T-cell (primary cell): ENCODE measurements at regions not wholly inside any gene's neighbourhood (a gene's known extent, or its start where the extent isn't known, plus 50 kb on each side); places are given as distances from the start of the nearest gene placed in this dataset.
"Not testable (repeated sequence)": the region's sequence is repeated elsewhere in the genome, so short reads cannot be mapped to it uniquely, and the experiment has no call there.

Experiments used
- ATAC-seq, 4 experiments: fragments of 200-7000 bp in 3 of 4; fragments of 150-1000 bp in 1 of 4; cut with Tn5 transposase; replicated peaks in 1 of 4; 1 replicate in 3 of 4; 2 replicates in 1 of 4; pipeline ENCODE4 v1.10.0; 2021; ENCODE audit warnings: moderate library complexity in 3 of 4, mild to moderate bottlenecking in 2 of 4, moderate number of reproducible peaks in 1 of 4
- CTCF ChIA-PET, 2 donors: fragments of 300-600 bp; sonication (Branson Sonifier 250); formaldehyde crosslinking; loops; one replicate each; lab custom pipeline; 2022; ENCODE audit warnings: antibody characterized with exemption in 2 of 2; lab: Charles Lee
- POLR2A ChIA-PET, 2 donors: fragments of 300-600 bp; sonication (Branson Sonifier 250); formaldehyde crosslinking; loops; one replicate each; lab custom pipeline; 2022; ENCODE audit warnings: antibody characterized with exemption in 2 of 2; lab: Charles Lee
- DNase-seq, 35 experiments: peaks; one replicate each; pipeline versions ENCODE4 v3.0.0 to v3.0.0-alpha.2; 2013 to 2023
- H3K27ac ChIP-seq: one replicate; pipeline ENCODE4 v1.5.1; 2013; ENCODE audit warnings: low read length
- H3K27me3 ChIP-seq, 2 experiments: replicated peaks in 1 of 2; 1 replicate in 1 of 2; 2 replicates in 1 of 2; pipeline versions ENCODE4 v1.6.1 to v1.7.0; 2013; ENCODE audit warnings: low read length in 1 of 2, mixed read lengths in 1 of 2; ENCODE audit not compliant: control insufficient read depth in 2 of 2, insufficient read depth in 2 of 2; ENCODE audit errors: extremely low read depth in 1 of 2
- H3K36me3 ChIP-seq, 2 donors: 1 replicate in 1 of 2; 2 replicates in 1 of 2; pipeline versions ENCODE4 v1.6.1 to v1.7.0; 2013; ENCODE audit warnings: low read length in 1 of 2; ENCODE audit not compliant: control insufficient read depth in 2 of 2, insufficient read depth in 1 of 2; ENCODE audit errors: extremely low read depth in 1 of 2
- H3K4me1 ChIP-seq, 2 experiments: 1 replicate in 1 of 2; 2 replicates in 1 of 2; pipeline versions ENCODE4 v1.6.1 to v1.7.0; 2013; ENCODE audit warnings: low read length in 2 of 2, mixed read lengths in 1 of 2; ENCODE audit not compliant: insufficient read depth in 2 of 2, control insufficient read depth in 1 of 2; ENCODE audit errors: extremely low read depth in 1 of 2
- H3K4me3 ChIP-seq, 2 donors: 1 replicate in 1 of 2; 2 replicates in 1 of 2; pipeline versions ENCODE4 v1.5.1 to v1.7.0; 2013; ENCODE audit warnings: mild to moderate bottlenecking in 2 of 2, low read length in 1 of 2, moderate library complexity in 1 of 2; ENCODE audit not compliant: control insufficient read depth in 1 of 2; ENCODE audit errors: extremely low read depth in 1 of 2
- H3K9me3 ChIP-seq: 2 replicates; pipeline ENCODE4 v1.7.0; 2013
- H3K27ac Mint-ChIP-seq, 2 donors: one replicate each; pipeline ENCODE4 v1.8.0; 2020 to 2021; ENCODE audit warnings: mild to moderate bottlenecking in 2 of 2, mixed read lengths in 2 of 2
- H3K27me3 Mint-ChIP-seq, 2 donors: one replicate each; pipeline ENCODE4 v1.8.0; 2021 to 2022; ENCODE audit warnings: mixed read lengths in 2 of 2
- H3K36me3 Mint-ChIP-seq: one replicate; pipeline ENCODE4 v1.8.0; 2021; ENCODE audit warnings: mixed read lengths
- H3K4me1 Mint-ChIP-seq, 3 donors: one replicate each; pipeline ENCODE4 v1.8.0; 2020 to 2022; ENCODE audit warnings: mixed read lengths in 3 of 3, mild to moderate bottlenecking in 1 of 3
- H3K4me3 Mint-ChIP-seq, 3 donors: one replicate each; pipeline ENCODE4 v1.8.0; 2020 to 2022; ENCODE audit warnings: mild to moderate bottlenecking in 3 of 3, mixed read lengths in 3 of 3, moderate library complexity in 3 of 3
- H3K9me3 Mint-ChIP-seq, 3 donors: one replicate each; pipeline ENCODE4 v1.8.0; 2020 to 2022; ENCODE audit warnings: mixed read lengths in 3 of 3
- WGBS: methylation state at CpG from one replicate; pipeline ENCODE4 v1.1.5; 2013; ENCODE audit warnings: missing lambda C conversion rate; ENCODE audit not compliant: insufficient coverage; 5-methylcytosine and 5-hydroxymethylcytosine counted together

GRCh38 chr5:67984546-67984945 is 231.0 kb upstream of the PIK3R1 start:
- CTCF ChIA-PET = no interaction called here
- Histone ChIP-seq H3K4me1 (no peaks in the 10 kb centered on the region), H3K9me3 (no peaks in the 10 kb centered on the region), H3K4me3 (no peak overlapping the region), H3K36me3 (no peaks in the 10 kb centered on the region), H3K27me3 (no peaks in the 10 kb centered on the region), H3K27ac (no peak overlapping the region)
- no peak overlapping the region for H3K4me3 Mint-ChIP-seq
- no peaks in the 10 kb centered on the region for H3K36me3 Mint-ChIP-seq
- H3K27me3 Mint-ChIP-seq = no peaks in the 10 kb centered on the region
- H3K27ac Mint-ChIP-seq = no peak overlapping the region
- no peaks in the 10 kb centered on the region for H3K9me3 Mint-ChIP-seq
- POLR2A ChIA-PET = no interaction called here
- no peaks in the 10 kb centered on the region for H3K4me1 Mint-ChIP-seq
- ATAC-seq (no peak), DNase-seq (no peak)
- no CpG with 5 or more reads among the region's 2 CpGs for WGBS

DNA sequence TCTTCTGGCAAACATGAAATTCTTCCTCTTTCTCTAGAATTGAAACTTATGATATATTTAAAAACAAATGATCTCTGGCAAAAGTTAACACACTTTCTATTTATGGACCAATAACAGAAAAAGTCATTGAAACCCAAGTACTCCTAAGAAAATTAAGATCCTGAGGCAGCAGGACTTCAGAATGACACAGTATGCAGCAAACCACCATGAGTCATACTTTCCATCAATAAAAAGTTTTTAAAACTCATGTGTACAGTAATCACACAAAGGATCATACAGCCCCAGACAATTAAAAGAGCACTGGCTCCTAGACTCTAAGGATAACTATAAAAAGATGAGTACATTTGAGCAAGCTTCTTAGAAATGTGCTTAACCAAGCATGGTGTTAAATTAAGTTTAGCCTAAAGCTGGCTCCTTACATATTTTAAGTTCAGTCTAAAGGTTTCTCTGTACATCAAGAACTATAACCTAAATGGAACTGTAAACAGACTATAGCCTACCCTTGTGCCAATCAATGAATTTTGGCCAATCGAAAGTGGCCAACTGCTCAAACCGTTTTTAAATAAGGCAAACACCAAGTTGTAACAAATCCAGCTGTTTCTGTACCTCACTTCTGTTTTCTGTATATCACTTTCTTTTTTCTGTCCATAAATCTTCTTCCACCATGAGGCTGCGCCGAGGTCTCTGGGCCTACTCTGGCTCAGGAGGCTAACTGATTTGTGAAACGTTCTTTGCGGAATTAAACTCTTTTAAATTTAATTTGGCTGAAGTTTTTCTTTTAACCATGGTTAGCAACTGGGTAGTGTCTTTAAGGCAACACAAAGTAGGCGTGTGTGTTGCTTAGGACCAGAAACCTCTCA is 232.1 kb upstream of the PIK3R1 start:
- ChIA-PET POLR2A (no interaction called here), CTCF (no interaction called here)
- H3K27me3 ChIP-seq = no peaks in the 10 kb centered on the region
- no peaks in the 10 kb centered on the region for H3K27me3 Mint-ChIP-seq
- WGBS = 60% methylated on average over 2 of the region's 7 CpGs
- H3K4me3 ChIP-seq = no peak overlapping the region
- H3K9me3 ChIP-seq = no peaks in the 10 kb centered on the region
- no peaks in the 10 kb centered on the region for H3K36me3 Mint-ChIP-seq
- no peak overlapping the region for H3K27ac ChIP-seq
- H3K27ac Mint-ChIP-seq = no peak overlapping the region
- no peaks in the 10 kb centered on the region for H3K4me1 ChIP-seq
- no peaks in the 10 kb centered on the region for H3K9me3 Mint-ChIP-seq
- no peaks in the 10 kb centered on the region for H3K36me3 ChIP-seq
- H3K4me1 Mint-ChIP-seq = no peaks in the 10 kb centered on the region
- DNase-seq (no peak), ATAC-seq (no peak)
- no peak overlapping the region for H3K4me3 Mint-ChIP-seq

GRCh38 chr5:67982160-67982559 is 233.4 kb upstream of the PIK3R1 start:
- H3K36me3 ChIP-seq, DNase-seq, H3K27me3 ChIP-seq, H3K4me3 ChIP-seq, H3K9me3 ChIP-seq, H3K27ac ChIP-seq, ATAC-seq, H3K4me3 Mint-ChIP-seq, H3K27me3 Mint-ChIP-seq, H3K4me1 ChIP-seq, POLR2A ChIA-PET, H3K9me3 Mint-ChIP-seq, H3K27ac Mint-ChIP-seq, H3K36me3 Mint-ChIP-seq, CTCF ChIA-PET, H3K4me1 Mint-ChIP-seq: not testable (repeated sequence)
- WGBS = no CpG with 5 or more reads among the region's 4 CpGs

GRCh38 chr5:67978171-67978570 is 237.4 kb upstream of the PIK3R1 start:
- ATAC-seq (no peak), DNase-seq (no peak)
- H3K4me1 ChIP-seq = no peaks in the 10 kb centered on the region
- no peak overlapping the region for H3K4me3 ChIP-seq
- H3K27ac ChIP-seq = no peak overlapping the region
- no peaks in the 10 kb centered on the region for H3K9me3 ChIP-seq
- no peaks in the 10 kb centered on the region for H3K27me3 ChIP-seq
- Mint-ChIP-seq H3K27ac (no peak overlapping the region), H3K36me3 (no peaks in the 10 kb centered on the region), H3K9me3 (no peaks in the 10 kb centered on the region), H3K27me3 (no peaks in the 10 kb centered on the region), H3K4me3 (no peak overlapping the region), H3K4me1 (no peaks in the 10 kb centered on the region)
- H3K36me3 ChIP-seq = no peaks in the 10 kb centered on the region
- ChIA-PET CTCF (interaction anchor here in 1 of 2 donors (0.6 kb wide), 1 partner anchor 331 kb away, joined by 4 read pairs; no protein-coding TSS in a partner anchor), POLR2A (interaction anchor here in 1 of 2 donors (0.6 kb wide), 1 partner anchor 201 kb away, joined by 4 read pairs; no protein-coding TSS in a partner anchor)
- WGBS = no CpG with 5 or more reads among the region's 2 CpGs

DNA sequence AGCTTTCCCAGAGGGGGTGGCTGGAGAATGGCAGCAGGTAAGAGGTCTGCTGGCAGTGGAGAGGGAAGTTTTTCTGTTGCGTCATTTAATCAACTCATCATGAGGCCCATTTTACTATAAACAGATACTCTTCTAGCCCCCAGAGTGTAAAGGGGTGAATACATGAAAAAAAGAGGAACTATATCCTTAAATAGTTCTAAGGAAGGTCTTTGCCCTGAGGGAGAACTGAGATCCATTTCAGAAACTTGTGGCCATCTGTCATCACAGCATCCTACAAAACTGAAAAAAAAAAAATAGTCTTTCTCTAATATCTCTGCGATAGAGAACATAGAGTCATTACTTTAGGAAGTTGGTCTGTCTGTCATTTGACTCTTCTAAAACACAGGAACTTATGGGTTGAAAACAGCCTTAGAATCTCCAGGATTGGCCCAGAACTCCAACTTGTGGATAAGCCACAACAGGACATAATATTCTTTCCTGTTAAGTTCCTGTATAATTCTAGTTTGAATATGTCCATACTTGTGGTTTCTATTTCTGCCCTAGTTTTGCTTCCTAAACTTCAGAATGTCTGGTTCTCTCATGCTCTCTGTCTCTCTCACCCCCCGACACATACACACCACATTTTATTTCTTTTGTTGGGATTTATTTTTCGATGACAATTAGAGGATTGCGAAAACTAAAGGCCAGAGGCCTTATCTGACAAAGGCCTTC is 238.5 kb upstream of the PIK3R1 start:
- WGBS = 80% methylated on average over 1 of the region's 5 CpGs

DNA sequence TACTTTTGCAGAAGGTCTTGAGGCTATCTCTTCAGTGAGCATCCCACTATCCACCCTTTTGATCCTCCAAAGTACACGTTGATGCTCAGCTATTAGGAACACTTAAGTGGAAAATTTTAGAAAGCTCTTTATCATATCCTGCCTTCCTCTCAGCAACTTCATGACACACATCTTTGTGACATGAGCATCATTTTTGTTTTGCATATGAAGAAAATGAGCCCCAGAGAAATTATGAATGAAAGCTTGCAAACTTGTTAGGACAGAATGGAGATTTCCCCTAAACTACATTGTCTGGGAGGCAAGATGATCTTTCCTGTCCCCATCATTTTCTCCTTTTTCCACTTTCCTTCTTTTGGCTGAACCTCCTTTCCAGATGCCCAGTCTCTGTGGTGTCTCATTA is 239.4 kb upstream of the PIK3R1 start:
- no peaks in the 10 kb centered on the region for H3K4me1 Mint-ChIP-seq
- no CpG with 5 or more reads among the region's 1 CpG for WGBS
- no peaks in the 10 kb centered on the region for H3K27me3 Mint-ChIP-seq
- Histone ChIP-seq H3K4me3 (no peak overlapping the region), H3K27ac (no peak overlapping the region), H3K27me3 (no peaks in the 10 kb centered on the region), H3K36me3 (no peaks in the 10 kb centered on the region), H3K4me1 (no peaks in the 10 kb centered on the region), H3K9me3 (no peaks in the 10 kb centered on the region)
- ChIA-PET POLR2A (no interaction called here), CTCF (interaction anchor here in 1 of 2 donors (0.6 kb wide), 1 partner anchor 1862 kb away, joined by 3 read pairs; no protein-coding TSS in a partner anchor)
- no peak overlapping the region for H3K27ac Mint-ChIP-seq
- H3K9me3 Mint-ChIP-seq = no peaks in the 10 kb centered on the region
- ATAC-seq (no peak), DNase-seq (no peak)
- no peaks in the 10 kb centered on the region for H3K36me3 Mint-ChIP-seq
- H3K4me3 Mint-ChIP-seq = no peak overlapping the region

More for the DNA sequence above, 238.5 kb upstream of the PIK3R1 start:
- POLR2A ChIA-PET = no interaction called here
- no peaks in the 10 kb centered on the region for H3K27me3 ChIP-seq
- H3K9me3 ChIP-seq = no peaks in the 10 kb centered on the region
- ATAC-seq = no peak
- no peaks in the 10 kb centered on the region for H3K4me1 ChIP-seq
- no peak overlapping the region for H3K27ac Mint-ChIP-seq
- no peaks in the 10 kb centered on the region for H3K27me3 Mint-ChIP-seq
- no peaks in the 10 kb centered on the region for H3K9me3 Mint-ChIP-seq
- H3K36me3 ChIP-seq = no peaks in the 10 kb centered on the region
- no peak for DNase-seq
- H3K4me1 Mint-ChIP-seq = no peaks in the 10 kb centered on the region
- H3K4me3 ChIP-seq = no peak overlapping the region
- CTCF ChIA-PET = interaction anchor here in 1 of 2 donors (0.6 kb wide), 1 partner anchor 30 kb away, joined by 4 read pairs; no protein-coding TSS in a partner anchor
- no peak overlapping the region for H3K4me3 Mint-ChIP-seq
- no peak overlapping the region for H3K27ac ChIP-seq
- H3K36me3 Mint-ChIP-seq = no peaks in the 10 kb centered on the region
